Mesothelial cell of epicardium (in vitro differentiated cells): ENCODE measurements at regions not wholly inside any gene's neighbourhood (a gene's known extent, or its start where the extent isn't known, plus 50 kb on each side); places are given as distances from the start of the nearest gene placed in this dataset.

Source experiments
- DNase-seq, 2 experiments: peaks; one replicate each; pipeline ENCODE4 v3.0.0; 2021; ENCODE audit warnings: low spot score in 2 of 2; ENCODE audit not compliant: unreplicated experiment in 2 of 2
- H3K27ac Mint-ChIP-seq: 2 replicates; pipeline ENCODE4 v1.8.0; 2021; ENCODE audit warnings: mixed read lengths
- H3K27me3 Mint-ChIP-seq: 2 replicates; pipeline ENCODE4 v1.8.0; 2021; ENCODE audit warnings: low read depth, mixed read lengths
- H3K36me3 Mint-ChIP-seq: 2 replicates; pipeline ENCODE4 v1.8.0; 2021; ENCODE audit warnings: mixed read lengths
- H3K4me1 Mint-ChIP-seq: 2 replicates; pipeline ENCODE4 v1.8.0; 2021; ENCODE audit warnings: mixed read lengths
- H3K4me3 Mint-ChIP-seq: 2 replicates; pipeline ENCODE4 v1.8.0; 2021; ENCODE audit warnings: mild to moderate bottlenecking, moderate library complexity, mixed read lengths
- H3K9me3 Mint-ChIP-seq: 2 replicates; pipeline ENCODE4 v1.8.0; 2021; ENCODE audit warnings: mixed read lengths
- TF ChIP-seq, protein P1 (sequence below): fragments of 200-600 bp; sonication (generic); IDR thresholded peaks from one replicate; pipeline ENCODE4 v1.5.0; 2021; ENCODE audit warnings: antibody characterized with exemption; ENCODE audit not compliant: unreplicated experiment

DNA sequence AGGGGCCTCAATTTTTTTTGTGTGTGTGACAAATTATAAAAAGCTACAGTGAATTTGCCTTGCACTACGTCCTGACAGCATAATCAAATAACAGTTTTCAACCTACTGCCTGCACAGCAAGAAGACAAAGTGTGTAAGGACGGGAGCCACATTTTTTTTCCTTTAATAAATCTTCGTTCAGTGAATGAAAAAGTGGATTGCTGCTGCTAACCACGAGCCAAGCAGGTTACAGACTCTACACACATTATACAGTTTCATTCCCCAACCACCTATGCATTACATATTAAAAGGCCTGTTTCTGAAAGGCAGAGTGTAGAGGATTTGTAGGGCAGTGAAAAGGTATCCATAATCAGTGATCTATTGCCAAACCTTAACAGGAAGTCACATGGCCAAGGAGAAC is 570.0 kb upstream of the BTBD3 start:
- no peak for DNase-seq
- Mint-ChIP-seq H3K9me3 (peaks cover 9% of the 10 kb centered on the region), H3K36me3 (no peaks in the 10 kb centered on the region), H3K27me3 (peaks cover 2% of the 10 kb centered on the region), H3K4me1 (peaks cover 20% of the 10 kb centered on the region), H3K27ac (no peak overlapping the region), H3K4me3 (no peak overlapping the region)
- TF ChIP-seq, protein P1, sequence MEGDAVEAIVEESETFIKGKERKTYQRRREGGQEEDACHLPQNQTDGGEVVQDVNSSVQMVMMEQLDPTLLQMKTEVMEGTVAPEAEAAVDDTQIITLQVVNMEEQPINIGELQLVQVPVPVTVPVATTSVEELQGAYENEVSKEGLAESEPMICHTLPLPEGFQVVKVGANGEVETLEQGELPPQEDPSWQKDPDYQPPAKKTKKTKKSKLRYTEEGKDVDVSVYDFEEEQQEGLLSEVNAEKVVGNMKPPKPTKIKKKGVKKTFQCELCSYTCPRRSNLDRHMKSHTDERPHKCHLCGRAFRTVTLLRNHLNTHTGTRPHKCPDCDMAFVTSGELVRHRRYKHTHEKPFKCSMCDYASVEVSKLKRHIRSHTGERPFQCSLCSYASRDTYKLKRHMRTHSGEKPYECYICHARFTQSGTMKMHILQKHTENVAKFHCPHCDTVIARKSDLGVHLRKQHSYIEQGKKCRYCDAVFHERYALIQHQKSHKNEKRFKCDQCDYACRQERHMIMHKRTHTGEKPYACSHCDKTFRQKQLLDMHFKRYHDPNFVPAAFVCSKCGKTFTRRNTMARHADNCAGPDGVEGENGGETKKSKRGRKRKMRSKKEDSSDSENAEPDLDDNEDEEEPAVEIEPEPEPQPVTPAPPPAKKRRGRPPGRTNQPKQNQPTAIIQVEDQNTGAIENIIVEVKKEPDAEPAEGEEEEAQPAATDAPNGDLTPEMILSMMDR, result no peak

DNA sequence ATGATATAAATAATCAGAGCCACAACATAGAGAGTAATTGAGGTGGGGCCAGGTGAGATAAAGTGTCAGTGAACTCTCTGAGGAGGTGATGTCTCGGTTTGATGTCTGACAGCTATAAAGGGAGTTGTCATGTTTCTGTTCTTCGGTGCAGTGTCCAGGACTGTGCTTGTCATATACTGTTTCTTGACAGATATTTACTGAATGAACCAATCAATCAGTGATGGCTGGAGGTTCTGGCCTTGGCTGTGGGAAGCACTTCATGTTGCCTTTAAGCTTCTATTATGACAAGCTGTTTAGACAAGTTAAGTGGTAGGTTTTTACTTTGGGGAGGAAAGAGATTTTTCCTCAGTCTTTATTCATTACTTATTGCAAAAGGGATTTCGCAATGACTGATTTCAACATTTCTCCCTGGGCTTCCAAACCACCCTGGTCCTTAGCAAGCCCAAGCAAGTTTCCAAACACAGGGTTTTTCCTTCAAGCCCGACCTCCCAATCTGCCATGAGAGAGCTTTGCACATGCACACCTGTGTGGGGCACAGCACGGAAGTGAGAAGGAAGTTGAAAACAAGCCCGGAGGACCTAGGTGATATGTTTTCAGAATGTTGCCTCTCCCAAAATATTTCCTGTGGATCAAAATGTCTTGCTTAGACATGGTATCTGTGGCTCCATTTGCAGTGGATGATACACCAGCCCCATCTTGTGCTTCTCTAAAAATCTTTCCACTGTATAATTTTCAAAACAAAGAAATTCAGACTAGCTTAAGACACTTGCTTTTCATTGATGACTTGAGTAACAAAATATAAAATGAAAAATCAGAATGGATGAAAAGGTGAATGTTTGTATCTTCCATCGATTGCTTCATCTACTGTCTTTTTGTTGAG is 567.3 kb upstream of the BTBD3 start:
- TF ChIP-seq, protein P1, result no peak
- peaks cover 20% of the 10 kb centered on the region for H3K4me1 Mint-ChIP-seq
- H3K4me3 Mint-ChIP-seq, result no peak overlapping the region
- peaks cover 2% of the 10 kb centered on the region for H3K27me3 Mint-ChIP-seq
- DNase-seq, result no peak
- peaks cover 9% of the 10 kb centered on the region for H3K9me3 Mint-ChIP-seq
- no peaks in the 10 kb centered on the region for H3K36me3 Mint-ChIP-seq
- no peak overlapping the region for H3K27ac Mint-ChIP-seq

DNA sequence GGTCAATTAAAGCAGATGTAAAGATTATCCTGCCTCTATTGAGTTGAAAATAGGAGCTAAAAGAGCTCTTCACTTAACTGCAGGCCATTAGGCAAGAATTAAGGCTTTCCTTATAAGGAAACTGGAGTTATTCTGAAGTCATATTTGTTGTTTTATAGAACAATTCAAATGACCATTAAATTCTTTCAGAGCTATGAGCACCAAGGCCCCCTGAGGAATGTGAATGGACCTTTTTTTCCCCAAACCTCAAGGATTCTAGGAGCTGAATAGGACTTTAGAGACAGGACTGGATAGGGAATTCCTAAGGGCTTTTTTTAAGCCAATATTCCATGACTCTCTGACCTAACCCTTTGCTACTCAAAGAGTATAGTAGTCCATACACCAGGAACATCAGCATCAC is 565.7 kb upstream of the BTBD3 start:
- H3K36me3 Mint-ChIP-seq, result no peaks in the 10 kb centered on the region
- peaks cover 9% of the 10 kb centered on the region for H3K9me3 Mint-ChIP-seq
- peaks cover 15% of the 10 kb centered on the region for H3K4me1 Mint-ChIP-seq
- no peak overlapping the region for H3K27ac Mint-ChIP-seq
- TF ChIP-seq, protein P1, result no peak
- no peak overlapping the region for H3K4me3 Mint-ChIP-seq
- H3K27me3 Mint-ChIP-seq, result no peaks in the 10 kb centered on the region
- DNase-seq, result no peak

DNA sequence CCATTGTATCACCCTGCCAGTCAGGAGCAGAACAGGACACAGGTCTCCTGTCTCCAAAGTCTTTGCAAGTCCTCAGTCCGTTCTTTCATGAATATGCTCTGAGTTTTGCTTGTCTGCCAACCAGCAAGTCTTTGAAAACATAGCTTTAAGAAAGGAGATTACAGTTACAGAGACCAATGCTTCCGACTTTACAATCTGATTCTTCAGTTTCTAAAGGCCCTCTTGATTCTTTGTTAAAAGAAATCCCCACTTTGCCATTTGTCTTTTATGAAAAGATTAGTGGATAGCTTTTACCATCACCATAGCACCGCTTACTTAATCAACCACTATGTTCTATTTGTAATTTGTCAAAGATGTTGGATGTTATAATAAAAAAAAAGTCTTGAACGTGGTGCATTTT is 562.8 kb upstream of the BTBD3 start:
- H3K36me3 Mint-ChIP-seq, result no peaks in the 10 kb centered on the region
- TF ChIP-seq, protein P1, result no peak
- DNase-seq, result no peak
- H3K9me3 Mint-ChIP-seq, result peaks cover 12% of the 10 kb centered on the region
- no peaks in the 10 kb centered on the region for H3K27me3 Mint-ChIP-seq
- peaks cover 7% of the 10 kb centered on the region for H3K4me1 Mint-ChIP-seq
- H3K4me3 Mint-ChIP-seq, result no peak overlapping the region
- no peak overlapping the region for H3K27ac Mint-ChIP-seq

DNA sequence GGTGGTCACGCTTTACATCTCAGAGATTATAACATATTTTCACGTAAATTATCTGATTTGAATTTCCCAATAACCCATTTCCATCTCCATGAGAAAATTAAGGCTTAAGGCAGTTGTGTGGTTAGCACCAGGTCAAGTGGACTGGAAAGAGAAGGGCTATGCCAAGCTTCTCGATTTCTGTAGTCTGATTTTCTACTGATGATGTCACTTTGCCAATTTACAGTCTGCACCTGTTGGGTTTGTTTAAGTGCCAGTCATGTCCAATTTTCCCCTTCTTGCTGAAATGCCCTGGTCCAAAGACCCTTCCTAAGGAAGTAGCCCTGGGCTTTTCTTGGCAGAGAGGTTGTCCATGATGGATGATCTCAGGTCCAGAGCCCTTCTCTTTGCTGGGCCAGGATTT is 562.3 kb upstream of the BTBD3 start:
- no peak for DNase-seq
- TF ChIP-seq, protein P1, result no peak
- Mint-ChIP-seq H3K36me3 (no peaks in the 10 kb centered on the region), H3K4me3 (no peak overlapping the region), H3K4me1 (peaks cover 7% of the 10 kb centered on the region), H3K27me3 (no peaks in the 10 kb centered on the region), H3K27ac (no peak overlapping the region), H3K9me3 (peaks cover 15% of the 10 kb centered on the region)

DNA sequence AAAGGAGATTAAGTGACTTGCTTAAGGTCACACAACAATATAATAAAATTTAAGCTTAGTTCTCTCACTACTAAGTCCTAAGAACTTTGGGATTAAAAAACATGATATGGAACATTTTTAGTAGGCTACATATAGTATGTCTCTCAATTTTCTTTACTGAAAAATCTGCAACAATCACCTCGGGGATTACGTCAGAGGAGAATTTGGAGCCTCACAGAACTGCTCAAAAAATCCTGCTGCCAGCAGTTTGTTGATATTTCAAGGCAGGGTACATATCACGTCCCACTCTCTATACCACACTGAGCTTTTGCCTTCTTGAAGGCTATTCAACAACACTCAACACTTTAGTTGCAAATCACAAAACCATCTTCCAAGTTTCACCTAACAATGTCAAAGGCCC is 561.6 kb upstream of the BTBD3 start:
- Mint-ChIP-seq H3K27me3 (no peaks in the 10 kb centered on the region), H3K27ac (no peak overlapping the region), H3K4me3 (no peak overlapping the region), H3K36me3 (no peaks in the 10 kb centered on the region), H3K4me1 (peaks cover 7% of the 10 kb centered on the region), H3K9me3 (peaks cover 15% of the 10 kb centered on the region)
- DNase-seq, result no peak
- TF ChIP-seq, protein P1, result no peak
